ENCODE measurements at regions not wholly inside any gene's neighbourhood (a gene's known extent, or its start where the extent isn't known, plus 50 kb on each side); places are given as distances from the start of the nearest gene placed in this dataset.

DNA sequence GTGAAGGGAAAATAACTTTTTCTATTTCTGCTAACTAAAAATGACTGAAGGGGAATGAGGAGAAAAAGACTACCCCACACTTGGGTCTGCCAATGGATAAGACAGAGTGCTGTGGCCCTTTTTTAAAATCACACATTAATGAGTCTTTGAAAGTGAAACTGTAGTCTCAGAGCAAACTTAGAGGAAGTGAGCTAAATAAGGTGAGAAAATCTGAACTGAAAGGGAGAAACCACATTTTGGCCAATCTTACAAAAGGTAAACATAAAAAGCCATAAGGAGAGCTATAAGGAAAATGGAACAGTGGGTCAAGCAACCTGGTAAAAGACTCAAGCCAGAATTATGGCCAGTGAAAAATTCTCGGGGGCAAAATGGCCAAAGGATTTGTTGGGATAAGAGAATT is 755.1 kb upstream of the IGFBP7 start:
- TF ChIP-seq POLR2A (IDR thresholded peaks at IDR 0.05): no peak
- TF ChIP-seq, protein P1, sequence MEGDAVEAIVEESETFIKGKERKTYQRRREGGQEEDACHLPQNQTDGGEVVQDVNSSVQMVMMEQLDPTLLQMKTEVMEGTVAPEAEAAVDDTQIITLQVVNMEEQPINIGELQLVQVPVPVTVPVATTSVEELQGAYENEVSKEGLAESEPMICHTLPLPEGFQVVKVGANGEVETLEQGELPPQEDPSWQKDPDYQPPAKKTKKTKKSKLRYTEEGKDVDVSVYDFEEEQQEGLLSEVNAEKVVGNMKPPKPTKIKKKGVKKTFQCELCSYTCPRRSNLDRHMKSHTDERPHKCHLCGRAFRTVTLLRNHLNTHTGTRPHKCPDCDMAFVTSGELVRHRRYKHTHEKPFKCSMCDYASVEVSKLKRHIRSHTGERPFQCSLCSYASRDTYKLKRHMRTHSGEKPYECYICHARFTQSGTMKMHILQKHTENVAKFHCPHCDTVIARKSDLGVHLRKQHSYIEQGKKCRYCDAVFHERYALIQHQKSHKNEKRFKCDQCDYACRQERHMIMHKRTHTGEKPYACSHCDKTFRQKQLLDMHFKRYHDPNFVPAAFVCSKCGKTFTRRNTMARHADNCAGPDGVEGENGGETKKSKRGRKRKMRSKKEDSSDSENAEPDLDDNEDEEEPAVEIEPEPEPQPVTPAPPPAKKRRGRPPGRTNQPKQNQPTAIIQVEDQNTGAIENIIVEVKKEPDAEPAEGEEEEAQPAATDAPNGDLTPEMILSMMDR (IDR thresholded peaks at IDR 0.05 in 8 of 11, conservative IDR thresholded peaks at IDR 0.05 in 3 of 11): no peak

Data from spleen (tissue), 7 donors.